Caco-2 (cell line): ENCODE measurements at regions not wholly inside any gene's neighbourhood (a gene's known extent, or its start where the extent isn't known, plus 50 kb on each side); places are given as distances from the start of the nearest gene placed in this dataset.

Source experiments
- BruUV-seq: library from RNA; stranded (reverse); fragments of 400-500 nt; replicated peaks from 2 replicates; lab custom pipeline; 2021; lab: Mats Ljungman, UMichigan
- CTCF ChIA-PET: fragments of 300-600 bp; sonication (Branson Sonifier 250); formaldehyde crosslinking; loops from one replicate; lab custom pipeline; 2022; ENCODE audit warnings: antibody characterized with exemption; lab: Charles Lee
- POLR2A ChIA-PET: fragments of 300-600 bp; sonication (Branson Sonifier 250); formaldehyde crosslinking; loops from one replicate; lab custom pipeline; 2022; ENCODE audit warnings: antibody characterized with exemption; lab: Charles Lee
- DNase-seq, 2 experiments: peaks; one replicate each; pipeline versions ENCODE4 v3.0.0 to v3.0.0-alpha.2; 2020 to 2022
- H3K27me3 ChIP-seq: replicated peaks from 2 replicates; pipeline ENCODE4 v1.6.0; 2011; ENCODE audit warnings: low read length; ENCODE audit not compliant: control insufficient read depth, insufficient read depth
- H3K36me3 ChIP-seq: 2 replicates; pipeline ENCODE4 v1.5.1; 2011; ENCODE audit warnings: low read length; ENCODE audit not compliant: control insufficient read depth, insufficient read depth
- H3K4me1 ChIP-seq: fragments of 250-450 bp; sonication (Bioruptor Pico); 2 replicates; pipeline ENCODE4 v1.5.1; 2020; ENCODE audit warnings: mild to moderate bottlenecking
- H3K4me3 ChIP-seq: 2 replicates; pipeline ENCODE4 v1.5.1; 2011; ENCODE audit warnings: low read depth, mild to moderate bottlenecking, control low read depth, low read length
- H3K9me3 ChIP-seq: fragments of 250-450 bp; sonication (Bioruptor Pico); 2 replicates; pipeline ENCODE4 v1.5.1; 2020; ENCODE audit warnings: mild to moderate bottlenecking, moderate library complexity
- H3K27ac Mint-ChIP-seq: one replicate; pipeline ENCODE4 v1.8.0; 2022; ENCODE audit warnings: mixed read lengths; ENCODE audit not compliant: unreplicated experiment
- H3K27me3 Mint-ChIP-seq: one replicate; pipeline ENCODE4 v1.8.0; 2022; ENCODE audit warnings: mixed read lengths; ENCODE audit not compliant: insufficient read depth, unreplicated experiment
- H3K36me3 Mint-ChIP-seq: one replicate; pipeline ENCODE4 v1.8.0; 2022; ENCODE audit warnings: mild to moderate bottlenecking, mixed read lengths; ENCODE audit not compliant: insufficient read depth, unreplicated experiment
- H3K4me1 Mint-ChIP-seq: one replicate; pipeline ENCODE4 v1.8.0; 2022; ENCODE audit warnings: low read depth, mixed read lengths; ENCODE audit not compliant: unreplicated experiment
- H3K4me3 Mint-ChIP-seq: one replicate; pipeline ENCODE4 v1.8.0; 2022; ENCODE audit warnings: mild to moderate bottlenecking, moderate library complexity, mixed read lengths; ENCODE audit not compliant: unreplicated experiment
- H3K9me3 Mint-ChIP-seq: one replicate; pipeline ENCODE4 v1.8.0; 2022; ENCODE audit warnings: mixed read lengths; ENCODE audit not compliant: unreplicated experiment
- CTCF ChIP-seq, 2 experiments: fragments of 200-600 bp in 1 of 2; IDR thresholded peaks; 1 replicate in 1 of 2; 2 replicates in 1 of 2; pipeline versions ENCODE4 v1.5.1 to v1.8.0; 2011 to 2022; ENCODE audit warnings: antibody characterized with exemption in 1 of 2, control low read depth in 1 of 2, inconsistent platforms in 1 of 2, low read depth in 1 of 2, low read length in 1 of 2, mild to moderate bottlenecking in 1 of 2, moderate library complexity in 1 of 2; ENCODE audit not compliant: insufficient read depth in 1 of 2, severe bottlenecking in 1 of 2, unreplicated experiment in 1 of 2
- intact Hi-C: fragments of 100-400 bp; cut with micrococcal nuclease; formaldehyde crosslinking; loops from one replicate; pipeline ENCODE4 v1.10.0; 2022; ENCODE audit not compliant: unreplicated experiment

- no peaks in the 10 kb centered on the region for H3K9me3 Mint-ChIP-seq
- no peaks in the 10 kb centered on the region for H3K9me3 ChIP-seq
- no peak overlapping the region for H3K4me3 Mint-ChIP-seq
- no peaks in the 10 kb centered on the region for H3K27me3 Mint-ChIP-seq
- no peaks in the 10 kb centered on the region for H3K36me3 ChIP-seq
- POLR2A ChIA-PET, result no interaction called here
- no peak overlapping the region for H3K27ac Mint-ChIP-seq
- TF ChIP-seq CTCF (IDR thresholded peaks at IDR 0.05; ENCODE audit: insufficient read depth in 1 of 2, low read depth in 1 of 2, low read length in 1 of 2, severe bottlenecking in 1 of 2, unreplicated experiment in 1 of 2), result no peak
- H3K4me1 Mint-ChIP-seq, result peaks cover 8% of the 10 kb centered on the region
- CTCF ChIA-PET, result no interaction called here
- DNase-seq, result no peak
- no peak overlapping the region for H3K4me3 ChIP-seq
- intact Hi-C loops, result no loop called here
- no peaks in the 10 kb centered on the region for H3K36me3 Mint-ChIP-seq
- BruUV-seq, result no TSS peak
- peaks cover 4% of the 10 kb centered on the region; the same call in 1 of the 2 replicates for H3K4me1 ChIP-seq
- no peaks in the 10 kb centered on the region for H3K27me3 ChIP-seq
Observed at GRCh38 chr2:154608438-154608837, 90.1 kb upstream of the KCNJ3 start.

GRCh38 chr2:154614906-154615305, 83.6 kb upstream of the KCNJ3 start:
- BruUV-seq, result no TSS peak
- Histone ChIP-seq H3K36me3 (no peaks in the 10 kb centered on the region), H3K4me3 (no peak overlapping the region), H3K27me3 (no peaks in the 10 kb centered on the region), H3K4me1 (peaks cover 10% of the 10 kb centered on the region; the same call in 1 of the 2 replicates), H3K9me3 (no peaks in the 10 kb centered on the region)
- DNase-seq, result no peak
- Mint-ChIP-seq H3K4me1 (peaks cover 12% of the 10 kb centered on the region), H3K27ac (no peak overlapping the region), H3K4me3 (no peak overlapping the region), H3K9me3 (no peaks in the 10 kb centered on the region), H3K36me3 (no peaks in the 10 kb centered on the region), H3K27me3 (no peaks in the 10 kb centered on the region)
- no peak for TF ChIP-seq CTCF (IDR thresholded peaks at IDR 0.05; ENCODE audit: insufficient read depth in 1 of 2, low read depth in 1 of 2, low read length in 1 of 2, severe bottlenecking in 1 of 2, unreplicated experiment in 1 of 2)
- intact Hi-C loops, result no loop called here
- ChIA-PET POLR2A (no interaction called here), CTCF (no interaction called here)

DNA sequence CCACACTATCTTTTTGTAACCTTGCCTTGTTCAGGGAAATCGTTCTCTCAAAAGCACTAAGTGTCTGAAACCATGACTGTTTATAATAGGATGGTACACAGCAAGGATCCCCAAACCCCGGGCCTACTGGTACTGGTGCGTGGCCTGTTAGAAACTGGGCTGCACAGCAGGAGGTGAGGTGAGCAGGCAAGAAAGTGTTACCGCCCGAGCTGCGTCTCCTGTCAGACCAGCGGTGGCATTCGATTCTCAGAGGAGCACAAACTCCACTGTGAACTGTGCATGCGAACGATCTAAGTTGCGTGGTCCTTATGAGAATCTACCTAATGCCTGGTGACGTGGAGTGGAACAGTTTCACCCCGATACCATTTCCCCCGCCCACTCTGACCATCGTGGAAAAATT, 81.8 kb upstream of the KCNJ3 start:
- no peaks in the 10 kb centered on the region for H3K36me3 Mint-ChIP-seq
- H3K27ac Mint-ChIP-seq, result no peak overlapping the region
- ChIA-PET POLR2A (no interaction called here), CTCF (no interaction called here)
- Histone ChIP-seq H3K27me3 (no peaks in the 10 kb centered on the region), H3K36me3 (no peaks in the 10 kb centered on the region), H3K9me3 (no peaks in the 10 kb centered on the region), H3K4me1 (peaks cover 10% of the 10 kb centered on the region; the same call in 1 of the 2 replicates), H3K4me3 (no peak overlapping the region)
- no peak for TF ChIP-seq CTCF (IDR thresholded peaks at IDR 0.05; ENCODE audit: insufficient read depth in 1 of 2, low read depth in 1 of 2, low read length in 1 of 2, severe bottlenecking in 1 of 2, unreplicated experiment in 1 of 2)
- no peaks in the 10 kb centered on the region for H3K9me3 Mint-ChIP-seq
- intact Hi-C loops, result no loop called here
- peaks cover 12% of the 10 kb centered on the region for H3K4me1 Mint-ChIP-seq
- no peak overlapping the region for H3K4me3 Mint-ChIP-seq
- DNase-seq, result no peak
- BruUV-seq, result no TSS peak
- peaks cover 3% of the 10 kb centered on the region for H3K27me3 Mint-ChIP-seq
